ENCODE measurements at regions not wholly inside any gene's neighbourhood (a gene's known extent, or its start where the extent isn't known, plus 50 kb on each side); places are given as distances from the start of the nearest gene placed in this dataset.

DNA sequence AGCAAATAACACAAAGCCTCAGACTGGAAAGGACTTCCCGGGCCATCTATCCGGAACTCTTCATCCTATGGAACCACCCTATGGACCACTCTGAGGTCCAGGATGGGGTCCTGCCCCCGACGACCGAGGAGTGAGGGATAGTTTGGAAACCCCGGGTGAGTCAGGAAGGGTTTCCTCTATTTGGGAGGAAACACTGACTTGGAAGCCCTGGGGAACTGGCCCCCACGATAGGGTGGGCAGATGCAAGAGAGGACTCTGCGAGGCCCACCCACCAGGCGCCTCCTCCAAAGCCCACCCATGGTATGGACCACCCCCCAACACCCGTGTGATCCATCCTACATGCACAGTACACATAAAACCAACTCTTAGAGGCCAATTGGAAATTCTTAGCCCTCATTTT, 69.4 kb downstream of the CPN2 start:
- DNase-seq, result no peak

DNA sequence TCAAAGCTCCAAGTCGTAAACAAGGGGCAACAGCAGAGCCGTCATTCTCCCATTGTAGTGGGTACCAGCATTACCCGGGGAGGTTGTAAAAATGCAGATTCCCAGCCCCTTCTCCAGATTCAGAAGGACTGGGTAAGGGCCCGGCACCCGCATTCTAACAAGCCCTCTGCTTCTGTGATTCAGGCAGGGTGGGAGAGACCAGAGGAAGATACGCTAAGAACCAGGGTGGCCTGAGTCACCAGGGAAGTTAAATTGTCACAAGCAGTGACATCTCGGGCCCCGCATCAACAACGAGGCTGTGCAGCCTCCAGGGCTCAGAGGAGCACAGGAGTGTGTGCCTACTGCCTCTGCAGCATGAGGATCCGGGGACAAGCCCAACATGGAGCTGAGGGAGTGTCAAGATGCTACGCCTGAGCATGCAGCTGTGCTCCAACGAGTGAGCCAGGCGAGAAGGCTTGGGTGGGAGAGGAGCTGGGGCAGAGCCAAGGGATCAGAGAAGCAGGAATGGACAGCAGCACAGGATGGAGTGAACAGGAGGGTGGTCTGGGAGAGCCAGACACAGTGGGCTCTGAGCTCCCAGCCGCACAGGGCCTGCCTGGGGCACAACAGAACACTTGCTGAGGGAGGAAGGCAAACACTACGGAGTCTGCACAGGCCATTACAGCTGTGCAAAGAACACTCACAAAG, 68.5 kb downstream of the CPN2 start:
- no peak for DNase-seq

DNA sequence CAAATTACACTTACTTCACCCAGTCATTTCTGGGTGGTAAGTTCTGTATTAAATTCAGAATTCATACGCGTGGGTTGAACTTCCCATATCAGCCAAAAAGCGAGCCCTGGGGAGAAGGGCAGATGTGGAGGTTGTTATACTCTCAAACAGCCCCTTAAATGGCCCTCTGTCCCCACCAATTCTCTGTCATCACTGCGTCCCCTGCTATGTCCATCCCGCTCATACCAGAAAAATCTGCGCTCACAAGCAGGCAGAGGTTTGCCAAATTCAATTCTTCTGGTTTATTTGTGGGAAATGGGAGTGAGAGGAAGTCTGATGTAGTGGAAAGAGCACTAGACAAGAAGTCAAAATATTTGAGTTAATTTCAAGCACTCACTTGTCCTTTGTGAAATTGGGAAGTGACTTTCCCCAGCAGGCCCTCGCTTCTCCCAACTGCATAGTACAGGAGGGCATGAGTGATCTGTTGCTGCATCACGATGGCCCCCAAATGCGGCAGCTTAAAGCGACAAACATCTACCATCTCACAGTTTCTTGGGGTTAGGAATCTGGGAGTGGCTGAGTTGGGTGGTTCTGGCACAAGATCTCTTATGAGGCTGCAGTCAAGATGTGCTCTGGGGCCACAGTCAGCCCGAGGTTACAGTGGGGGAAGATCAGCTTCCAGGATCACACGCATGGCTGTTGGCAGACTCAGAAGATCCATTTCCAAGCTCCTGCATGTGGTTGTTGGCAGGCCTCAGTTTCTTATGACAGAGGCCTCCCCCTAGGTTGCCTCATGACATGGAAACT, 67.7 kb downstream of the CPN2 start:
- no peak for DNase-seq

GRCh38 chr3:194284351-194284750, 66.8 kb downstream of the CPN2 start:
- DNase-seq, result no peak

- DNase-seq, result no peak
Measured at GRCh38 chr3:194285024-194285849, 65.9 kb downstream of the CPN2 start.

DNA sequence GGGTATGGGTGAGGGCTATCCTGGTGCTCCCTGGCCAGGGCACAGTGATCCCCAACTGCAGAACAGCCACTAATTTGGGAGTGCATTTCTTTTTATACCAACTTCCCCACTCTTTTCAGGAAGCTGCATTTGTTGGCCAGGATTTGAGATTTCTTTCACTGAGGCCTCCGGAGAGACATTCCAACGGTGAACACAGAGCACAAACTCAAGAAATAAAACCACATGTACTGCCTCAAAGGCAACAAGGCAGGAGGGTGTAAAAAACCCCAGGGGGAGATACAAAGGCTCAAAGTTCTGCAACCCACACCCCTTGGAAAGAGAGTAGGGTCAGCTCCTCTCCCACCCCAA, 65.3 kb downstream of the CPN2 start:
- DNase-seq, result no peak

GRCh38 chr3:194286375-194287146, 64.6 kb downstream of the CPN2 start:
- no peak for DNase-seq

GRCh38 chr3:194287374-194287773, 63.8 kb downstream of the CPN2 start:
- no peak for DNase-seq

- DNase-seq, result no peak
Measured at GRCh38 chr3:194287977-194288706, 63.0 kb downstream of the CPN2 start.
